ENCODE measurements at regions not wholly inside any gene's neighbourhood (a gene's known extent, or its start where the extent isn't known, plus 50 kb on each side); places are given as distances from the start of the nearest gene placed in this dataset.

- ATAC-seq (replicated peaks in 1 of 4) (no peak), DNase-seq (no peak)
- no peak overlapping the region for H3K4me3 Mint-ChIP-seq
- Histone ChIP-seq H3K27me3 (replicated peaks in 1 of 2; ENCODE audit: control insufficient read depth in 2 of 2, extremely low read depth in 1 of 2, insufficient read depth in 2 of 2, low read length in 1 of 2) (no peaks in the 10 kb centered on the region), H3K36me3 (ENCODE audit: control insufficient read depth in 2 of 2, extremely low read depth in 1 of 2, insufficient read depth in 1 of 2, low read length in 1 of 2) (no peaks in the 10 kb centered on the region), H3K9me3 (no peaks in the 10 kb centered on the region), H3K27ac (ENCODE audit: low read length) (no peak overlapping the region), H3K4me3 (ENCODE audit: control insufficient read depth in 1 of 2, extremely low read depth in 1 of 2, low read length in 1 of 2) (no peak overlapping the region), H3K4me1 (ENCODE audit: control insufficient read depth in 1 of 2, extremely low read depth in 1 of 2, insufficient read depth in 2 of 2, low read length in 2 of 2) (no peaks in the 10 kb centered on the region)
- ChIA-PET CTCF (no interaction called here), POLR2A (no interaction called here)
- no peaks in the 10 kb centered on the region for H3K27me3 Mint-ChIP-seq
- H3K9me3 Mint-ChIP-seq, result peaks cover 21 to 35% (median 26%) of the 10 kb centered on the region in 3 donors
- 24% methylated on average over 6 of the region's 7 CpGs for WGBS (ENCODE audit: insufficient coverage)
- H3K27ac Mint-ChIP-seq, result no peak overlapping the region
- no peaks in the 10 kb centered on the region for H3K36me3 Mint-ChIP-seq
- H3K4me1 Mint-ChIP-seq, result no peaks in the 10 kb centered on the region
Observed at GRCh38 chr7:80563561-80564327, 51.9 kb upstream of the GNAT3 start.

- CTCF ChIA-PET, result no interaction called here
Observed at GRCh38 chr7:80565554-80565953, 53.7 kb upstream of the GNAT3 start.

GRCh38 chr7:80581486-80582260 lies 56.8 kb upstream of the CD36 start:
- H3K4me3 ChIP-seq (ENCODE audit: control insufficient read depth in 1 of 2, extremely low read depth in 1 of 2, low read length in 1 of 2), result no peak overlapping the region
- H3K4me3 Mint-ChIP-seq, result no peak overlapping the region
- no CpG with 5 or more reads among the region's 4 CpGs for WGBS (ENCODE audit: insufficient coverage)
- H3K36me3 ChIP-seq (ENCODE audit: control insufficient read depth in 2 of 2, extremely low read depth in 1 of 2, insufficient read depth in 1 of 2, low read length in 1 of 2), result no peaks in the 10 kb centered on the region
- DNase-seq (no peak), ATAC-seq (replicated peaks in 1 of 4) (no peak)
- no peak overlapping the region for H3K27ac ChIP-seq (ENCODE audit: low read length)
- no peaks in the 10 kb centered on the region for H3K9me3 ChIP-seq
- H3K9me3 Mint-ChIP-seq, result peaks cover 0 to 17% (median 3%) of the 10 kb centered on the region in 3 donors
- H3K27me3 ChIP-seq (replicated peaks in 1 of 2; ENCODE audit: control insufficient read depth in 2 of 2, extremely low read depth in 1 of 2, insufficient read depth in 2 of 2, low read length in 1 of 2), result no peaks in the 10 kb centered on the region
- H3K27me3 Mint-ChIP-seq, result no peaks in the 10 kb centered on the region
- H3K4me1 Mint-ChIP-seq, result no peaks in the 10 kb centered on the region
- no peaks in the 10 kb centered on the region for H3K4me1 ChIP-seq (ENCODE audit: control insufficient read depth in 1 of 2, extremely low read depth in 1 of 2, insufficient read depth in 2 of 2, low read length in 2 of 2)
- H3K36me3 Mint-ChIP-seq, result no peaks in the 10 kb centered on the region
- ChIA-PET CTCF (no interaction called here), POLR2A (no interaction called here)
- H3K27ac Mint-ChIP-seq, result no peak overlapping the region

More at GRCh38 chr7:80565554-80565953, 53.7 kb upstream of the GNAT3 start:
- no peak for DNase-seq
- H3K27me3 Mint-ChIP-seq, result no peaks in the 10 kb centered on the region
- POLR2A ChIA-PET, result no interaction called here
- no peaks in the 10 kb centered on the region for H3K36me3 Mint-ChIP-seq
- Histone ChIP-seq H3K4me3 (ENCODE audit: control insufficient read depth in 1 of 2, extremely low read depth in 1 of 2, low read length in 1 of 2) (no peak overlapping the region), H3K36me3 (ENCODE audit: control insufficient read depth in 2 of 2, extremely low read depth in 1 of 2, insufficient read depth in 1 of 2, low read length in 1 of 2) (no peaks in the 10 kb centered on the region), H3K9me3 (no peaks in the 10 kb centered on the region), H3K27me3 (replicated peaks in 1 of 2; ENCODE audit: control insufficient read depth in 2 of 2, extremely low read depth in 1 of 2, insufficient read depth in 2 of 2, low read length in 1 of 2) (no peaks in the 10 kb centered on the region), H3K4me1 (ENCODE audit: control insufficient read depth in 1 of 2, extremely low read depth in 1 of 2, insufficient read depth in 2 of 2, low read length in 2 of 2) (no peaks in the 10 kb centered on the region), H3K27ac (ENCODE audit: low read length) (no peak overlapping the region)
- H3K4me1 Mint-ChIP-seq, result no peaks in the 10 kb centered on the region
- ATAC-seq (replicated peaks in 1 of 4), result no peak
- 91% methylated on average over 2 of the region's 3 CpGs for WGBS (ENCODE audit: insufficient coverage)
- H3K27ac Mint-ChIP-seq, result no peak overlapping the region
- peaks cover 17 to 32% (median 18%) of the 10 kb centered on the region in 3 donors for H3K9me3 Mint-ChIP-seq
- H3K4me3 Mint-ChIP-seq, result no peak overlapping the region

GRCh38 chr7:80583901-80584300 lies 54.5 kb upstream of the CD36 start:
- 40% methylated on average over 1 of the region's 2 CpGs for WGBS (ENCODE audit: insufficient coverage)
- Histone ChIP-seq H3K27ac (ENCODE audit: low read length) (no peak overlapping the region), H3K4me1 (ENCODE audit: control insufficient read depth in 1 of 2, extremely low read depth in 1 of 2, insufficient read depth in 2 of 2, low read length in 2 of 2) (no peaks in the 10 kb centered on the region), H3K9me3 (no peaks in the 10 kb centered on the region), H3K36me3 (ENCODE audit: control insufficient read depth in 2 of 2, extremely low read depth in 1 of 2, insufficient read depth in 1 of 2, low read length in 1 of 2) (no peaks in the 10 kb centered on the region), H3K27me3 (replicated peaks in 1 of 2; ENCODE audit: control insufficient read depth in 2 of 2, extremely low read depth in 1 of 2, insufficient read depth in 2 of 2, low read length in 1 of 2) (no peaks in the 10 kb centered on the region), H3K4me3 (ENCODE audit: control insufficient read depth in 1 of 2, extremely low read depth in 1 of 2, low read length in 1 of 2) (no peak overlapping the region)
- no peak for DNase-seq
- CTCF ChIA-PET, result no interaction called here
- Mint-ChIP-seq H3K9me3 (peaks cover 0 to 11% (median 0%) of the 10 kb centered on the region in 3 donors), H3K4me3 (no peak overlapping the region), H3K4me1 (no peaks in the 10 kb centered on the region), H3K36me3 (no peaks in the 10 kb centered on the region), H3K27me3 (no peaks in the 10 kb centered on the region), H3K27ac (no peak overlapping the region)
- POLR2A ChIA-PET, result no interaction called here
- no peak for ATAC-seq (replicated peaks in 1 of 4)

- ChIA-PET CTCF (no interaction called here), POLR2A (no interaction called here)
- H3K9me3 ChIP-seq, result no peaks in the 10 kb centered on the region
- DNase-seq (no peak), ATAC-seq (replicated peaks in 1 of 4) (no peak)
- Mint-ChIP-seq H3K4me1 (no peaks in the 10 kb centered on the region), H3K4me3 (no peak overlapping the region), H3K27ac (no peak overlapping the region), H3K36me3 (no peaks in the 10 kb centered on the region), H3K27me3 (no peaks in the 10 kb centered on the region), H3K9me3 (peaks cover 0 to 11% (median 0%) of the 10 kb centered on the region in 3 donors)
- H3K27ac ChIP-seq (ENCODE audit: low read length), result no peak overlapping the region
- H3K27me3 ChIP-seq (replicated peaks in 1 of 2; ENCODE audit: control insufficient read depth in 2 of 2, extremely low read depth in 1 of 2, insufficient read depth in 2 of 2, low read length in 1 of 2), result no peaks in the 10 kb centered on the region
- no peaks in the 10 kb centered on the region for H3K36me3 ChIP-seq (ENCODE audit: control insufficient read depth in 2 of 2, extremely low read depth in 1 of 2, insufficient read depth in 1 of 2, low read length in 1 of 2)
- H3K4me3 ChIP-seq (ENCODE audit: control insufficient read depth in 1 of 2, extremely low read depth in 1 of 2, low read length in 1 of 2), result no peak overlapping the region
- H3K4me1 ChIP-seq (ENCODE audit: control insufficient read depth in 1 of 2, extremely low read depth in 1 of 2, insufficient read depth in 2 of 2, low read length in 2 of 2), result no peaks in the 10 kb centered on the region
Observed at GRCh38 chr7:80584778-80585177, 53.7 kb upstream of the CD36 start.

GRCh38 chr7:80587538-80587937 lies 50.9 kb upstream of the CD36 start:
- no peak for DNase-seq
- ATAC-seq (replicated peaks in 1 of 4), result no peak
- H3K4me3 ChIP-seq (ENCODE audit: control insufficient read depth in 1 of 2, extremely low read depth in 1 of 2, low read length in 1 of 2), result no peak overlapping the region
- CTCF ChIA-PET, result no interaction called here
- no peaks in the 10 kb centered on the region for H3K4me1 ChIP-seq (ENCODE audit: control insufficient read depth in 1 of 2, extremely low read depth in 1 of 2, insufficient read depth in 2 of 2, low read length in 2 of 2)
- WGBS (ENCODE audit: insufficient coverage), result no CpG with 5 or more reads among the region's 1 CpG
- POLR2A ChIA-PET, result no interaction called here
- Mint-ChIP-seq H3K4me3 (no peak overlapping the region), H3K27me3 (no peaks in the 10 kb centered on the region), H3K36me3 (no peaks in the 10 kb centered on the region), H3K4me1 (no peaks in the 10 kb centered on the region), H3K9me3 (peaks cover 0 to 6% (median 0%) of the 10 kb centered on the region in 3 donors), H3K27ac (no peak overlapping the region)
- no peaks in the 10 kb centered on the region for H3K27me3 ChIP-seq (replicated peaks in 1 of 2; ENCODE audit: control insufficient read depth in 2 of 2, extremely low read depth in 1 of 2, insufficient read depth in 2 of 2, low read length in 1 of 2)
- H3K27ac ChIP-seq (ENCODE audit: low read length), result no peak overlapping the region
- H3K9me3 ChIP-seq, result no peaks in the 10 kb centered on the region
- no peaks in the 10 kb centered on the region for H3K36me3 ChIP-seq (ENCODE audit: control insufficient read depth in 2 of 2, extremely low read depth in 1 of 2, insufficient read depth in 1 of 2, low read length in 1 of 2)

Data from T-cell (primary cell).